Mesothelial cell of epicardium (in vitro differentiated cells): ENCODE measurements at regions not wholly inside any gene's neighbourhood (a gene's known extent, or its start where the extent isn't known, plus 50 kb on each side); places are given as distances from the start of the nearest gene placed in this dataset.

Experiments used
- DNase-seq, 2 experiments: peaks; one replicate each; pipeline ENCODE4 v3.0.0; 2021; ENCODE audit warnings: low spot score in 2 of 2; ENCODE audit not compliant: unreplicated experiment in 2 of 2
- H3K27ac Mint-ChIP-seq: 2 replicates; pipeline ENCODE4 v1.8.0; 2021; ENCODE audit warnings: mixed read lengths
- H3K27me3 Mint-ChIP-seq: 2 replicates; pipeline ENCODE4 v1.8.0; 2021; ENCODE audit warnings: low read depth, mixed read lengths
- H3K36me3 Mint-ChIP-seq: 2 replicates; pipeline ENCODE4 v1.8.0; 2021; ENCODE audit warnings: mixed read lengths
- H3K4me1 Mint-ChIP-seq: 2 replicates; pipeline ENCODE4 v1.8.0; 2021; ENCODE audit warnings: mixed read lengths
- H3K4me3 Mint-ChIP-seq: 2 replicates; pipeline ENCODE4 v1.8.0; 2021; ENCODE audit warnings: mild to moderate bottlenecking, moderate library complexity, mixed read lengths
- H3K9me3 Mint-ChIP-seq: 2 replicates; pipeline ENCODE4 v1.8.0; 2021; ENCODE audit warnings: mixed read lengths
- CTCF ChIP-seq: fragments of 200-600 bp; sonication (generic); IDR thresholded peaks from one replicate; pipeline ENCODE4 v1.5.0; 2021; ENCODE audit warnings: antibody characterized with exemption; ENCODE audit not compliant: unreplicated experiment

GRCh38 chr20:11232896-11233295, 559.1 kb upstream of the JAG1 start:
- Mint-ChIP-seq H3K9me3 (no peaks in the 10 kb centered on the region), H3K4me3 (no peak overlapping the region), H3K27ac (no peak overlapping the region), H3K27me3 (no peaks in the 10 kb centered on the region), H3K36me3 (no peaks in the 10 kb centered on the region), H3K4me1 (peaks cover 27% of the 10 kb centered on the region)
- TF ChIP-seq CTCF: no peak
- DNase-seq: no peak

- no peaks in the 10 kb centered on the region for H3K27me3 Mint-ChIP-seq
- H3K4me1 Mint-ChIP-seq: peaks cover 27% of the 10 kb centered on the region
- no peak for DNase-seq
- H3K27ac Mint-ChIP-seq: peak overlapping the region; percentile 35
- no peaks in the 10 kb centered on the region for H3K36me3 Mint-ChIP-seq
- no peak overlapping the region for H3K4me3 Mint-ChIP-seq
- TF ChIP-seq CTCF: no peak
- H3K9me3 Mint-ChIP-seq: peaks cover 4% of the 10 kb centered on the region
Observed at GRCh38 chr20:11234181-11234580, 560.4 kb upstream of the JAG1 start.

GRCh38 chr20:11234608-11235007, 560.8 kb upstream of the JAG1 start:
- Mint-ChIP-seq H3K4me3 (no peak overlapping the region), H3K36me3 (no peaks in the 10 kb centered on the region), H3K27ac (peak overlapping the region; percentile 48), H3K27me3 (no peaks in the 10 kb centered on the region), H3K9me3 (peaks cover 6% of the 10 kb centered on the region), H3K4me1 (peaks cover 26% of the 10 kb centered on the region)
- no peak for DNase-seq
- no peak for TF ChIP-seq CTCF

GRCh38 chr20:11235058-11235457, 561.3 kb upstream of the JAG1 start:
- no peak for TF ChIP-seq CTCF
- Mint-ChIP-seq H3K9me3 (peaks cover 6% of the 10 kb centered on the region), H3K27ac (peak overlapping the region; percentile 48), H3K4me1 (peaks cover 21% of the 10 kb centered on the region), H3K36me3 (no peaks in the 10 kb centered on the region), H3K4me3 (no peak overlapping the region), H3K27me3 (no peaks in the 10 kb centered on the region)
- DNase-seq: no peak

- H3K27me3 Mint-ChIP-seq: peaks cover 5% of the 10 kb centered on the region
- DNase-seq: no peak
- peaks cover 6% of the 10 kb centered on the region for H3K9me3 Mint-ChIP-seq
- no peak overlapping the region for H3K27ac Mint-ChIP-seq
- no peak for TF ChIP-seq CTCF
- H3K4me1 Mint-ChIP-seq: peaks cover 7% of the 10 kb centered on the region
- H3K36me3 Mint-ChIP-seq: no peaks in the 10 kb centered on the region
- no peak overlapping the region for H3K4me3 Mint-ChIP-seq
Observed at GRCh38 chr20:11242320-11242719, 568.5 kb upstream of the JAG1 start.

GRCh38 chr20:11245431-11245830, 571.6 kb upstream of the JAG1 start:
- H3K27ac Mint-ChIP-seq: no peak overlapping the region
- H3K4me1 Mint-ChIP-seq: peaks cover 19% of the 10 kb centered on the region
- no peak for DNase-seq
- no peaks in the 10 kb centered on the region for H3K36me3 Mint-ChIP-seq
- H3K9me3 Mint-ChIP-seq: no peaks in the 10 kb centered on the region
- no peak overlapping the region for H3K4me3 Mint-ChIP-seq
- no peak for TF ChIP-seq CTCF
- peaks cover 21% of the 10 kb centered on the region for H3K27me3 Mint-ChIP-seq
